ENCODE measurements at regions not wholly inside any gene's neighbourhood (a gene's known extent, or its start where the extent isn't known, plus 50 kb on each side); places are given as distances from the start of the nearest gene placed in this dataset.
"Not testable (repeated sequence)": the region's sequence is repeated elsewhere in the genome, so short reads cannot be mapped to it uniquely, and the experiment has no call there.

- no peaks in the 10 kb centered on the region for H3K27me3 ChIP-seq (ENCODE audit: insufficient read depth, poor library complexity, severe bottlenecking)
- no peak overlapping the region for H3K4me3 ChIP-seq (replicated peaks; ENCODE audit: insufficient read depth, low read length)
- H3K27ac ChIP-seq (replicated peaks) = no peak overlapping the region
- TF ChIP-seq CTCF (IDR thresholded peaks at IDR 0.05; ENCODE audit: insufficient read depth, low read length) (no peak), SPI1 (IDR thresholded peaks at IDR 0.05; ENCODE audit: borderline replicate concordance, low read depth) (no peak), REST (IDR thresholded peaks at IDR 0.05; ENCODE audit: insufficient replicate concordance, low read depth) (no peak), POLR2AphosphoS5 (IDR thresholded peaks at IDR 0.05; ENCODE audit: low read depth) (no peak), GABPA (IDR thresholded peaks at IDR 0.05; ENCODE audit: low read depth) (no peak)
- DNase-seq (ENCODE audit: low read depth in 1 of 2, low spot score in 1 of 2) = no peak
Observed at GRCh38 chr2:236376566-236377244, 112.5 kb upstream of the ASB18 start.

GRCh38 chr2:236380051-236380612 is 115.9 kb upstream of the ASB18 start:
- Histone ChIP-seq H3K27me3 (ENCODE audit: insufficient read depth, poor library complexity, severe bottlenecking) (no peaks in the 10 kb centered on the region), H3K27ac (replicated peaks) (no peak overlapping the region), H3K4me3 (replicated peaks; ENCODE audit: insufficient read depth, low read length) (no peak overlapping the region)
- TF ChIP-seq REST (IDR thresholded peaks at IDR 0.05; ENCODE audit: insufficient replicate concordance, low read depth) = no peak
- TF ChIP-seq CTCF (IDR thresholded peaks at IDR 0.05; ENCODE audit: insufficient read depth, low read length) = no peak
- no peak for TF ChIP-seq GABPA (IDR thresholded peaks at IDR 0.05; ENCODE audit: low read depth)
- no peak for DNase-seq (ENCODE audit: low read depth in 1 of 2, low spot score in 1 of 2)

GRCh38 chr2:236381253-236381652 is 117.0 kb upstream of the ASB18 start:
- H3K27ac ChIP-seq (replicated peaks); DNase-seq (ENCODE audit: low read depth in 1 of 2, low spot score in 1 of 2); H3K4me3 ChIP-seq (replicated peaks; ENCODE audit: insufficient read depth, low read length); H3K27me3 ChIP-seq (ENCODE audit: insufficient read depth, poor library complexity, severe bottlenecking): not testable (repeated sequence)

GRCh38 chr2:236389284-236390216 is 125.3 kb upstream of the ASB18 start:
- not testable (repeated sequence) for DNase-seq (ENCODE audit: low read depth in 1 of 2, low spot score in 1 of 2); H3K27me3 ChIP-seq (ENCODE audit: insufficient read depth, poor library complexity, severe bottlenecking); H3K4me3 ChIP-seq (replicated peaks; ENCODE audit: insufficient read depth, low read length); H3K27ac ChIP-seq (replicated peaks)

Measured in HL-60 (cell line).